ENCODE measurements at regions not wholly inside any gene's neighbourhood (a gene's known extent, or its start where the extent isn't known, plus 50 kb on each side); places are given as distances from the start of the nearest gene placed in this dataset.

DNA sequence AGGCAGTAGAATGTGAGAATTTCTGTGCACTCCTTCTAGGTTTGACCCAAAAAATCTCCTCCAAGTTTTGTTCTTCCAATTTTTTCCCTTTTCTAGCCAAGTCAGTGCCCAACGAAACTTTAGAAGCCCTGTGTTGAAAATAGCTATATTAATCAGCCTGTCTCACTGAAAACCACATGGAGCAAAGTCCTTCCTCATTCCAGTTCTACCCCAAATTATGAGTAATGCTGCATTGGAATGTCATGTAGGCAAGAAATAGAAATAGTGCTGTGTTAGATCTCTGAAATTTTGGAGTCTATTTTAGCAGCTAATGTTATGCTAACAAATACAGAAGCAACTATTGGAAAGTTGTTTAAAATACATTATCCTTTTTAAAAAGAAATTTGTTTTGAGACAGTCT lies 725.5 kb downstream of the TBC1D32 start:
- no peak for TF ChIP-seq TEAD4 (IDR thresholded peaks at IDR 0.05; ENCODE audit: borderline replicate concordance, insufficient read depth)
- TF ChIP-seq FOSL2 (IDR thresholded peaks at IDR 0.05; ENCODE audit: borderline replicate concordance, low read depth): no peak
- no peak for TF ChIP-seq RXRA (IDR thresholded peaks at IDR 0.05; ENCODE audit: borderline replicate concordance, low read depth)
- TF ChIP-seq ELF1 (IDR thresholded peaks at IDR 0.05): peak; percentile 51; the same call in 1 of the 2 replicates
- H3K4me2 ChIP-seq: no peak overlapping the region
- no peaks in the 10 kb centered on the region for H3K36me3 ChIP-seq (replicated peaks in 1 of 2; ENCODE audit: control insufficient read depth in 1 of 2, insufficient read depth in 2 of 2, low read length in 1 of 2)
- H2AFZ ChIP-seq (ENCODE audit: low read depth): no peak overlapping the region
- H3K4me3 ChIP-seq (ENCODE audit: low read depth in 2 of 2, low read length in 1 of 2): no peak overlapping the region
- no peaks in the 10 kb centered on the region for H3K79me2 ChIP-seq (ENCODE audit: insufficient read depth)
- no peaks in the 10 kb centered on the region for H4K20me1 ChIP-seq (ENCODE audit: insufficient read depth)
- ChIA-PET POLR2A (no interaction called here), CTCF (interaction anchor here (1.2 kb wide), 1 partner anchor 12 kb away, joined by 3 read pairs; no protein-coding TSS in a partner anchor)
- no peaks in the 10 kb centered on the region; the same call in 1 of the 2 replicates for H3K9me2 ChIP-seq
- no peaks in the 10 kb centered on the region for H3F3A ChIP-seq (replicated peaks; ENCODE audit: insufficient read depth)
- DNase-seq: no peak
- H3K27ac ChIP-seq (ENCODE audit: low read depth in 2 of 2, low read length in 1 of 2): no peak overlapping the region
- no peaks in the 10 kb centered on the region for H3K4me1 ChIP-seq (ENCODE audit: control insufficient read depth in 1 of 2, insufficient read depth in 2 of 2, low read depth in 1 of 2, low read length in 1 of 2)
- WGBS (ENCODE audit: low lambda C conversion rate): 12% methylated on average over 1 of the region's 1 CpG
- no peak overlapping the region for H3K9ac ChIP-seq
- no peaks in the 10 kb centered on the region; the same call in 1 of the 2 replicates for H3K9me3 ChIP-seq
- H3K27me3 ChIP-seq (ENCODE audit: insufficient read depth): no peaks in the 10 kb centered on the region

GRCh38 chr6:120606743-120607142 lies 727.5 kb downstream of the TBC1D32 start:
- H3K4me2 ChIP-seq: no peak overlapping the region
- no peak for DNase-seq
- H3K4me1 ChIP-seq (ENCODE audit: control insufficient read depth in 1 of 2, insufficient read depth in 2 of 2, low read depth in 1 of 2, low read length in 1 of 2): no peaks in the 10 kb centered on the region
- TF ChIP-seq RCOR1 (IDR thresholded peaks at IDR 0.05; ENCODE audit: low read length): no peak
- TF ChIP-seq RAD21 (IDR thresholded peaks at IDR 0.05; ENCODE audit: low read length): no peak
- no peak for TF ChIP-seq FOSL2 (IDR thresholded peaks at IDR 0.05; ENCODE audit: borderline replicate concordance, low read depth)
- TF ChIP-seq RXRA (IDR thresholded peaks at IDR 0.05; ENCODE audit: borderline replicate concordance, low read depth): no peak
- TF ChIP-seq, protein P1, sequence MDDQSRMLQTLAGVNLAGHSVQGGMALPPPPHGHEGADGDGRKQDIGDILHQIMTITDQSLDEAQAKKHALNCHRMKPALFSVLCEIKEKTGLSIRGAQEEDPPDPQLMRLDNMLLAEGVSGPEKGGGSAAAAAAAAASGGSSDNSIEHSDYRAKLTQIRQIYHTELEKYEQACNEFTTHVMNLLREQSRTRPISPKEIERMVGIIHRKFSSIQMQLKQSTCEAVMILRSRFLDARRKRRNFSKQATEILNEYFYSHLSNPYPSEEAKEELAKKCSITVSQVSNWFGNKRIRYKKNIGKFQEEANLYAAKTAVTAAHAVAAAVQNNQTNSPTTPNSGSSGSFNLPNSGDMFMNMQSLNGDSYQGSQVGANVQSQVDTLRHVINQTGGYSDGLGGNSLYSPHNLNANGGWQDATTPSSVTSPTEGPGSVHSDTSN (IDR thresholded peaks at IDR 0.05): no peak
- TF ChIP-seq, protein P2, sequence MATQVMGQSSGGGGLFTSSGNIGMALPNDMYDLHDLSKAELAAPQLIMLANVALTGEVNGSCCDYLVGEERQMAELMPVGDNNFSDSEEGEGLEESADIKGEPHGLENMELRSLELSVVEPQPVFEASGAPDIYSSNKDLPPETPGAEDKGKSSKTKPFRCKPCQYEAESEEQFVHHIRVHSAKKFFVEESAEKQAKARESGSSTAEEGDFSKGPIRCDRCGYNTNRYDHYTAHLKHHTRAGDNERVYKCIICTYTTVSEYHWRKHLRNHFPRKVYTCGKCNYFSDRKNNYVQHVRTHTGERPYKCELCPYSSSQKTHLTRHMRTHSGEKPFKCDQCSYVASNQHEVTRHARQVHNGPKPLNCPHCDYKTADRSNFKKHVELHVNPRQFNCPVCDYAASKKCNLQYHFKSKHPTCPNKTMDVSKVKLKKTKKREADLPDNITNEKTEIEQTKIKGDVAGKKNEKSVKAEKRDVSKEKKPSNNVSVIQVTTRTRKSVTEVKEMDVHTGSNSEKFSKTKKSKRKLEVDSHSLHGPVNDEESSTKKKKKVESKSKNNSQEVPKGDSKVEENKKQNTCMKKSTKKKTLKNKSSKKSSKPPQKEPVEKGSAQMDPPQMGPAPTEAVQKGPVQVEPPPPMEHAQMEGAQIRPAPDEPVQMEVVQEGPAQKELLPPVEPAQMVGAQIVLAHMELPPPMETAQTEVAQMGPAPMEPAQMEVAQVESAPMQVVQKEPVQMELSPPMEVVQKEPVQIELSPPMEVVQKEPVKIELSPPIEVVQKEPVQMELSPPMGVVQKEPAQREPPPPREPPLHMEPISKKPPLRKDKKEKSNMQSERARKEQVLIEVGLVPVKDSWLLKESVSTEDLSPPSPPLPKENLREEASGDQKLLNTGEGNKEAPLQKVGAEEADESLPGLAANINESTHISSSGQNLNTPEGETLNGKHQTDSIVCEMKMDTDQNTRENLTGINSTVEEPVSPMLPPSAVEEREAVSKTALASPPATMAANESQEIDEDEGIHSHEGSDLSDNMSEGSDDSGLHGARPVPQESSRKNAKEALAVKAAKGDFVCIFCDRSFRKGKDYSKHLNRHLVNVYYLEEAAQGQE (IDR thresholded peaks at IDR 0.05; ENCODE audit: low read depth, low read length): no peak
- no peak for TF ChIP-seq TCF12 (IDR thresholded peaks at IDR 0.05)
- TF ChIP-seq, protein P3, sequence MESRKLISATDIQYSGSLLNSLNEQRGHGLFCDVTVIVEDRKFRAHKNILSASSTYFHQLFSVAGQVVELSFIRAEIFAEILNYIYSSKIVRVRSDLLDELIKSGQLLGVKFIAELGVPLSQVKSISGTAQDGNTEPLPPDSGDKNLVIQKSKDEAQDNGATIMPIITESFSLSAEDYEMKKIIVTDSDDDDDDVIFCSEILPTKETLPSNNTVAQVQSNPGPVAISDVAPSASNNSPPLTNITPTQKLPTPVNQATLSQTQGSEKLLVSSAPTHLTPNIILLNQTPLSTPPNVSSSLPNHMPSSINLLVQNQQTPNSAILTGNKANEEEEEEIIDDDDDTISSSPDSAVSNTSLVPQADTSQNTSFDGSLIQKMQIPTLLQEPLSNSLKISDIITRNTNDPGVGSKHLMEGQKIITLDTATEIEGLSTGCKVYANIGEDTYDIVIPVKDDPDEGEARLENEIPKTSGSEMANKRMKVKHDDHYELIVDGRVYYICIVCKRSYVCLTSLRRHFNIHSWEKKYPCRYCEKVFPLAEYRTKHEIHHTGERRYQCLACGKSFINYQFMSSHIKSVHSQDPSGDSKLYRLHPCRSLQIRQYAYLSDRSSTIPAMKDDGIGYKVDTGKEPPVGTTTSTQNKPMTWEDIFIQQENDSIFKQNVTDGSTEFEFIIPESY (IDR thresholded peaks at IDR 0.05; ENCODE audit: borderline replicate concordance, low read depth): no peak
- TF ChIP-seq USF2 (IDR thresholded peaks at IDR 0.05; ENCODE audit: borderline replicate concordance, low read depth, low read length): no peak
- TF ChIP-seq TEAD4 (IDR thresholded peaks at IDR 0.05; ENCODE audit: borderline replicate concordance, insufficient read depth): no peak
- TF ChIP-seq GABPA (IDR thresholded peaks at IDR 0.05; ENCODE audit: low read depth): no peak
- TF ChIP-seq JUND (IDR thresholded peaks at IDR 0.05): no peak
- no peak for TF ChIP-seq CTCF (IDR thresholded peaks at IDR 0.05)
- TF ChIP-seq FOXJ3 (CRISPR knock-in tag; IDR thresholded peaks at IDR 0.05): no peak
- no peak for TF ChIP-seq EZH2phosphoT487 (IDR thresholded peaks at IDR 0.05; ENCODE audit: borderline replicate concordance, low read depth)
- no peak for TF ChIP-seq FOXM1 (IDR thresholded peaks at IDR 0.05; ENCODE audit: low read depth)
- TF ChIP-seq YY1 (IDR thresholded peaks at IDR 0.05; ENCODE audit: low read depth): no peak
- no peak for TF ChIP-seq POLR2AphosphoS5 (IDR thresholded peaks at IDR 0.05; ENCODE audit: low read depth, low read length)
- H3K9me2 ChIP-seq: no peaks in the 10 kb centered on the region; the same call in 1 of the 2 replicates
- H3K9me3 ChIP-seq: no peaks in the 10 kb centered on the region
- H3K79me2 ChIP-seq (ENCODE audit: insufficient read depth): no peaks in the 10 kb centered on the region
- H3K36me3 ChIP-seq (replicated peaks in 1 of 2; ENCODE audit: control insufficient read depth in 1 of 2, insufficient read depth in 2 of 2, low read length in 1 of 2): no peaks in the 10 kb centered on the region
- CTCF ChIA-PET: no interaction called here
- H2AFZ ChIP-seq (ENCODE audit: low read depth): no peak overlapping the region
- H3K9ac ChIP-seq: no peak overlapping the region
- 32% methylated on average over 4 of the region's 4 CpGs for WGBS (ENCODE audit: low lambda C conversion rate)
- no peaks in the 10 kb centered on the region for H3F3A ChIP-seq (replicated peaks; ENCODE audit: insufficient read depth)
- no peak overlapping the region for H3K27ac ChIP-seq (ENCODE audit: low read depth in 2 of 2, low read length in 1 of 2)
- H3K27me3 ChIP-seq (ENCODE audit: insufficient read depth): no peaks in the 10 kb centered on the region
- POLR2A ChIA-PET: no interaction called here
- no peak overlapping the region for H3K4me3 ChIP-seq (ENCODE audit: low read depth in 2 of 2, low read length in 1 of 2)
- no peaks in the 10 kb centered on the region for H4K20me1 ChIP-seq (ENCODE audit: insufficient read depth)
